ENCODE measurements at regions not wholly inside any gene's neighbourhood (a gene's known extent, or its start where the extent isn't known, plus 50 kb on each side); places are given as distances from the start of the nearest gene placed in this dataset.

- no peak for DNase-seq (ENCODE audit: low read depth, low spot score)
These were observed 97.7 kb upstream of the CYP1B1 start for GRCh38 chr2:38173683-38174082.

DNA sequence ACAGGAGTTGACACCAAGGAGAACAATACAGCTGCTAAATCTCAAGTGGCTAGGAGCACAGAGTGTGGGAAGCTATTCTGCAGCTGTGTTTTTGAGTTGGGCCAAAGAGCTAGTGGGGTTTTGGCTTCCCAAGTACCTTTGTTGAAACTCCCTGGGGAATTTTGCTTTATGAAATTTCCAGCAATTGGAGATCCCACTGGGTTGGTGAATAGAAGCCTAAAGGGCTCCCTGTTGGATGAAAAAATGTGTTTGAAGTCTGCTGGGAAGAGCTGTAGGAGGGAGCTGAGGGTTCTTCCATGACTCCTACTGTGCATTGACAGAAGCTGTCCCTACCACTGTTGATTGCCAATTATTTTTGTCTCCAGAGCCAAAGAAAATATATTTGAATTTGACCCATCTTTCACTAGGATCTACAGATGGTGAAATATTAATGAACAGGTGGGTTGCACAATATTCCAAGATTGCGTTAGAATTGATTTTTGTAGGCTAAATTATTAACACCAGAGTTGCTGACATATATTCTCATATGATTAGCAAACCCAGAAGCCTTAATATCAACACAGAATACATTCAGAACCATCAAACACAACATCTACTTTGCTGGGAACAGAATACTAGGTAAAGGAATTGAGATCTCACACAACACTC, 95.4 kb upstream of the CYP1B1 start:
- DNase-seq (ENCODE audit: low read depth, low spot score) = no peak

DNA sequence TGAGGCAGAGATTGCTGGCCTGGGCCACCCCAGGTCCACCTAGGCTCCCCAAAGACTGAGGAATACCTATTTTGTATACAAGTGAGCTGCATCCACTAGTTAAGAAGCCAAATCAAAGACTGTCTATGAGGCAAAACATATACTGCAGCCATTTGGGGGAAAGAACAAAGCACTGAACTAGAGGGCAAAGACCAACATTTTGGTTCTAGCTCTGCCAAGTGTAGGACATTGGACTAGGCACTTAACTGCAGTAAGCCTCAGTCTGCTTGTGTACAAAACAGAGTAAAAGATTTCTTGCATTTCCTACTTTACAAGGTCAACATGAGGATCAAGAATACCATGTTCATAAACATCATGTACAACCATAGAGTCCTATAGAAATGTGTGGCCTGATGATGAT, 94.8 kb upstream of the CYP1B1 start:
- DNase-seq (ENCODE audit: low read depth, low spot score) = no peak

DNA sequence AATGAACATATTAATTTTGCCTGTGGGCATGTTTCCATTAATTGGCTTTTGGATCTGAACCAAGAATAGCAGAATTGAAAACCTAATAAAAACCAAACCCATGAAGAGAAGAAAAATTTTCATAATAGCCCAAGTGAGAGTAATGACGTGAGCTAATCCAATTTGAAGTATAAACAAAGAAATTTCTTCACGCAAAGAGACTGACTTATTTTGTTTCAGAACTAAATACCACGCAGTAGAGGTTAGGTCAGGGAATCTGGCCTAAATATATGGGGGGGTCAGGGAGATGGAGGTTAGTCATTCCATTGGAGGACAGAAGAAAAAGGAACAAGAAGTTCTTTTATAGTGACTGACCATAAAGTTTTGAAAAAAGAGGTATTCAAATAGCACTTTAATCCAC, 94.1 kb upstream of the CYP1B1 start:
- DNase-seq (ENCODE audit: low read depth, low spot score) = peak; percentile 40

- DNase-seq (ENCODE audit: low read depth, low spot score) = peak; percentile 63
These were observed 92.9 kb upstream of the CYP1B1 start for GRCh38 chr2:38168710-38169480.

DNA sequence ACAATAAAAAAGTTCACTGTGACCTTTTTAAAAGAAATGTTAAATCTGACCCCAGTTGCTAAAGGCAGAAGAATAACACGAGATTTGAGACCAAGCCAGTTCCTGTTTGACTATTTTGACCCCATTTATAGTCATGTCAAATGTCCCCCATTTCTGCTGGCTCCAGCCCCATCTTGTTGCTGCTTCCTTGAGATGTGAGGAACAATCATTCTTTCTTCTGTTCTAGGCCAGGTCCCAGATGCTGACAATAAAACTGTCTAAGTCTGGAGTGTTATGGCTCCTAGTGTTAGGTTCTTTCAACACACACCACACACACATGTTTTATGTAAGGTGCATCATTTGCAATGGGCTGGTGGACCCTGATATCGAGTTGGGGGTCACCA, 92.0 kb upstream of the CYP1B1 start:
- DNase-seq (ENCODE audit: low read depth, low spot score) = no peak

GRCh38 chr2:38165698-38166097, 89.7 kb upstream of the CYP1B1 start:
- DNase-seq (ENCODE audit: low read depth, low spot score) = no peak

DNA sequence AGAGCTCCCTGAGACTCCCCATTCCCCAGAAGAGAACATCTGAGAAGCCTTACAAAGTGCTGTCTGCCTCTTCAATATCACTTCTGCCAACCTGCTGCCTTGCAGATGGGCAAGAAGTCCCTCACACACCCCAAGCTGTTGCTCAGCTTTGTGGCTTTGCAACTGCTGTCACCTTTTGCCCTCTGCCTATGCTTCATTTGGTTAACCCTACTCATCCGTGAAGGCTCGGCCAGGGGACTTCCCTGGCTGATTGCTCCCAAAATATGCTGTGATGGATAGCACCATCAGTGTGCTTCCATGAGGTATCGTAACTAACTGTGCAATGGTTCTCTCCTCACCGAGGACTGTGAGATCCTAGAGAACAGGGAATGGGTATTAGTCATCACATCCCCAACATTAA, 88.9 kb upstream of the CYP1B1 start:
- DNase-seq (ENCODE audit: low read depth, low spot score) = no peak

GRCh38 chr2:38163579-38163978, 87.6 kb upstream of the CYP1B1 start:
- DNase-seq (ENCODE audit: low read depth, low spot score) = no peak

DNA sequence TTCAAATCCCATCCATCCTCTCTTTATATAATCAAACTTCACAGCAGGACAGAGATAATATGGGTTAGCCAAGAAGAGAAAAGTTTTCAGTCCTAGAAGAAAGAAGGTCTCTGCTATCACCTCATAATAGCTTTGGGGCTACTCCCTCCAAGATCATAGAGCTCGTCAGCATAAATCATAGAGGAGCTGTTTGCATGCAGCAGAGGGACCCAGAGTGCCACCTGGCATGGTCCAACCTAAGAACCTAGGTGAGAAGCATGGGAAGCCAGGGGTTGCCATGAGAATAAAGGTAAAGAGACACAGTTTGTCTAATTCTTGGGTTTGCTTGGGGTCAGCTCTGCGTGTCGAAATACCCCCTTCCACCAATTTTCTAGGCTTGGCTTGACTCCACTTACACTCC, 87.1 kb upstream of the CYP1B1 start:
- no peak for DNase-seq (ENCODE audit: low read depth, low spot score)

DNA sequence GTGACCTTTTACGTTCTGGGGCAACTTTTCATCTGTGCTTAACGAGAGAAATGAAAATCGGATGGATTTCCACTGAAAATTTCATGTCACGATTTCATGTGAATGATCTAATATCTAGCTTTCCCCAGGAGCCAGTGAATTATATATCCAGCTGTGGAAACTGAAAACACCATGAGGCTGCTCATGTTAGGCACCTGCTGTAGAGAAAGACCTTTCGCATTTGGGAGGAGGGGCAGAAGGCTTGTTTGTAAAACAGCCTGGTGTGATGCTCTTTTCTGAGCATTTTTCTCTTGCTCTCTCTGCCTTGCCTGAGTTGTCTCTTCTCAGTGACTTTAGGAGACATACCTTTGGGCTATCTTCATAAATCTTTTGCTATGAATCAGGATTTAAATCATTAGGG, 84.6 kb upstream of the CYP1B1 start:
- no peak for DNase-seq (ENCODE audit: low read depth, low spot score)

DNA sequence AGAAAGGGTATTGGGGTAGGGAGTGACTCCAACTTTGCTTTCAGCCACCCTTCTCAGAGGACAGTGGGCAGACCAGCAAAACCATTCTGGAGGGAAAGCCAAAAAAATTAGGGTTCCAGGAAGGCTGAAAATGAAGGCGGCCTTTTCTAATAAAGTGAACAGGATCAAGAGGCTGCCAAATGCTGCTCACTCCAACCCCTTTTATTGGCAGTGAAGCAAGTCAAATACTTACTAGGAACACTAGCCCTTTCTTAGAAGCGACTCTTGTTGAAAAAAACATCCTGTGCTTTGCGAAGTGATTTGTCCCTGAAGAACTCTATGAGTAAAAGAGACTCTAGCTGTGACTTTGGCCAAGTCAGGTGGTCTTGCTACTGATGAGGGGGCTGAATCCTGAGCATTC, 83.6 kb upstream of the CYP1B1 start:
- no peak for DNase-seq (ENCODE audit: low read depth, low spot score)

GRCh38 chr2:38159191-38159590, 83.2 kb upstream of the CYP1B1 start:
- no peak for DNase-seq (ENCODE audit: low read depth, low spot score)

- DNase-seq (ENCODE audit: low read depth, low spot score) = no peak
These were observed 82.6 kb upstream of the CYP1B1 start for GRCh38 chr2:38158378-38159118.

- no peak for DNase-seq (ENCODE audit: low read depth, low spot score)
These were observed 80.5 kb upstream of the CYP1B1 start for GRCh38 chr2:38156436-38156835.

- DNase-seq (ENCODE audit: low read depth, low spot score) = no peak
These were observed 79.1 kb upstream of the CYP1B1 start for GRCh38 chr2:38155015-38155414.

DNA sequence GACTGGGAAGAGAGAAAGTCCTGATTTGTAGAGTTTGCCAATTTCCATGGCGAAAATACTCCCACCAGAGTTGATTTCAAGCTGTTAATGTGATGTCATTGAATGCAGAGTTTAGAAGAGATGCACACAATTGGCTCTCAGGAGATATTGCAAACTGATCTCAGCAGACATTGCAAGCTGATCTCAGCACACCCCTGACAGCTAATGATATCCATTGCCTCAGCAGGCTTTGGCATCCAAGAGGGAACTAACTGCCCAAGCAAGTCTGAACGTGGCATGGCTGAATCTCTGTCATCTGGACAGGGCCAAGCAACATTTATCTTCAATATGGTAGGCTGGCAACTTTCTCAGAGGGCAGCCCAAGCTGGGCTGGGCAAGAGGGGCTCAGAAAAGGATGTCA, 78.4 kb upstream of the CYP1B1 start:
- DNase-seq (ENCODE audit: low read depth, low spot score) = no peak

GRCh38 chr2:38153476-38154135, 77.7 kb upstream of the CYP1B1 start:
- DNase-seq (ENCODE audit: low read depth, low spot score) = no peak

- no peak for DNase-seq (ENCODE audit: low read depth, low spot score)
These were observed 77.0 kb upstream of the CYP1B1 start for GRCh38 chr2:38152913-38153312.

- no peak for DNase-seq (ENCODE audit: low read depth, low spot score)
These were observed 76.1 kb upstream of the CYP1B1 start for GRCh38 chr2:38152035-38152434.

GRCh38 chr2:38149531-38149930, 73.6 kb upstream of the CYP1B1 start:
- no peak for DNase-seq (ENCODE audit: low read depth, low spot score)

DNA sequence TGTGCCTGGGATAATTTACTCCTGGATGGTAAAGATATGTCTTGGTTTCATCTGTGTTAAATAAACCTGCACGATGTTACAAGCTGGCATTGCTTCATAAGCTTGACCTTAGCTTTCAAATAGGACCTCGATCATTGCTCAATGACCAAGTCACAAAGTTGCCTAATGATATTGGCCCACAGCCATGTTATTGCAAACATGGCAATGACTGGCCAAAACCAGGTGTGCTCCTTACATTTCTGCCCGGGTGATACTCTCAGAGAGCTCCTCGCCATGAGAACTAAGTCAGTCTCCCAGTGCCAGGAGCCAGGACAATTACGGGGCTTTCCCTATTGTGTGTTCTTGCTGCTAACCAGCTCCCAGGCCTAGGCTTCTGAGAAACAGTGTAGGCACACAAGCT, 72.5 kb upstream of the CYP1B1 start:
- DNase-seq (ENCODE audit: low read depth, low spot score) = no peak

Measured in astrocyte of the hippocampus (primary cell).